Erythroblast (primary cell): ENCODE measurements at regions not wholly inside any gene's neighbourhood (a gene's known extent, or its start where the extent isn't known, plus 50 kb on each side); places are given as distances from the start of the nearest gene placed in this dataset.

Experiments
- GATA1 ChIP-seq: IDR thresholded peaks from 2 replicates; pipeline ENCODE4 v1.6.1; 2011; ENCODE audit warnings: low read depth, mild to moderate bottlenecking, control low read depth, low read length, moderate library complexity
- POLR2A ChIP-seq: IDR thresholded peaks from 2 replicates; pipeline ENCODE4 v1.6.1; 2011; ENCODE audit warnings: mild to moderate bottlenecking, low read length

GRCh38 chr10:131803860-131804425 lies 96.9 kb upstream of the PPP2R2D start:
- no peak for TF ChIP-seq POLR2A
- no peak for TF ChIP-seq GATA1
